Stimulated activated naive B cell treated with anti-CD40 and anti-IgM and Interleukin-4, amounts not matched to agents 10 μg/mL and 1 μg/mL and 100 μg/mL, for 72 hours (primary cell): ENCODE measurements at regions not wholly inside any gene's neighbourhood (a gene's known extent, or its start where the extent isn't known, plus 50 kb on each side); places are given as distances from the start of the nearest gene placed in this dataset.
"Not testable (repeated sequence)": the region's sequence is repeated elsewhere in the genome, so short reads cannot be mapped to it uniquely, and the experiment has no call there.

Source experiments
- ATAC-seq, 2 donors: fragments of 150-1000 bp; cut with Tn5 transposase; replicated peaks; 2 replicates each; pipeline ENCODE4 v1.10.0; 2021; ENCODE audit warnings: moderate library complexity in 1 of 2
- DNase-seq: peaks from one replicate; pipeline ENCODE4 v3.0.0; 2021
- H3K27ac Mint-ChIP-seq: one replicate; pipeline ENCODE4 v1.8.0; 2022; ENCODE audit warnings: mild to moderate bottlenecking, mixed read lengths
- H3K27me3 Mint-ChIP-seq, 2 donors: one replicate each; pipeline ENCODE4 v1.8.0; 2022; ENCODE audit warnings: mixed read lengths in 2 of 2
- H3K36me3 Mint-ChIP-seq, 2 donors: one replicate each; pipeline ENCODE4 v1.8.0; 2022; ENCODE audit warnings: mixed read lengths in 2 of 2, mild to moderate bottlenecking in 1 of 2
- H3K4me1 Mint-ChIP-seq, 2 donors: one replicate each; pipeline ENCODE4 v1.8.0; 2022; ENCODE audit warnings: mixed read lengths in 2 of 2, mild to moderate bottlenecking in 1 of 2
- H3K4me3 Mint-ChIP-seq, 2 donors: one replicate each; pipeline ENCODE4 v1.8.0; 2022; ENCODE audit warnings: mild to moderate bottlenecking in 2 of 2, mixed read lengths in 2 of 2, moderate library complexity in 1 of 2
- H3K9me3 Mint-ChIP-seq, 2 donors: one replicate each; pipeline ENCODE4 v1.8.0; 2022; ENCODE audit warnings: mixed read lengths in 2 of 2, mild to moderate bottlenecking in 1 of 2

DNA sequence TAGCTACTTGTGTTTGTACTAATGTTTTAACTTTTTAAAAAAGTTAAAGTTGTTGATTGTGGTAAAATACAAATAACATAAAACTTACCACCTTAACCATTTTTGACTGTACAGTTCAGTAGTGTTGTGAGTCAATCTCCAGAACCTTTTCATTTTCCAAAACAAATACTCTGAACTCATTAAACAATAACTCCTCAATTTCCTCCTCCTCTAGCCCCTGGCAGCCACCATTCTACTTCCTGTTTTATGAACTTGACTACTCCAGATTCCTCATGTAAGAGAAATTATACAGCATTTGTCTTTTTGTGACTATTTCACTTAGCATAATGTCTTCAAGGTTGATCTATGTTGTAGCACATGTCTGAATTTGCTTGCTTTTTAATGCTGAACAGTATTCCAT lies 299.1 kb upstream of the AMIGO2 start:
- no peak overlapping the region for H3K27ac Mint-ChIP-seq
- H3K9me3 Mint-ChIP-seq: peaks cover 13 to 19% of the 10 kb centered on the region in 2 donors
- H3K4me1 Mint-ChIP-seq: peaks cover 27 to 54% of the 10 kb centered on the region in 2 donors
- DNase-seq (no peak), ATAC-seq (peak; percentile 28 to 62)
- no peaks in the 10 kb centered on the region for H3K27me3 Mint-ChIP-seq
- peaks cover 23 to 52% of the 10 kb centered on the region in 2 donors for H3K36me3 Mint-ChIP-seq
- H3K4me3 Mint-ChIP-seq: no peak overlapping the region

DNA sequence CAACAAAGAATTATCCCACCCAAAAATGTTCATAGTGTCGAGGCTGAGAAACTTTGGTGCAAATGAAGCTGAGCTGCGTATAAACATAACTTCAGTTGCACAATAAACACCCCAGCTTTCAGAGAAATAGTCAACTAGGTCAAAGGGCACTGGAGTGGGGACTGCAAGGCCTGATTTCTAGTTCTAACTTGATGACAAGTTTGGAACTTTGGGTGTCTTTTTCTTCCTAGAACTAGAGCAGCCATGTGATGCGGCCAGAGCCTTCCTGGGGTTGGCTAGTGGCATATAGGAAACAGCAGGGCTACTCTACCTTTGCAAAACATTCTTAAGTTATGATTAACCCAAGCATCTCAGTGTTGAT lies 298.4 kb upstream of the AMIGO2 start:
- Mint-ChIP-seq H3K36me3 (peaks cover 25 to 59% of the 10 kb centered on the region in 2 donors), H3K27ac (no peak overlapping the region)
- no peak for ATAC-seq

DNA sequence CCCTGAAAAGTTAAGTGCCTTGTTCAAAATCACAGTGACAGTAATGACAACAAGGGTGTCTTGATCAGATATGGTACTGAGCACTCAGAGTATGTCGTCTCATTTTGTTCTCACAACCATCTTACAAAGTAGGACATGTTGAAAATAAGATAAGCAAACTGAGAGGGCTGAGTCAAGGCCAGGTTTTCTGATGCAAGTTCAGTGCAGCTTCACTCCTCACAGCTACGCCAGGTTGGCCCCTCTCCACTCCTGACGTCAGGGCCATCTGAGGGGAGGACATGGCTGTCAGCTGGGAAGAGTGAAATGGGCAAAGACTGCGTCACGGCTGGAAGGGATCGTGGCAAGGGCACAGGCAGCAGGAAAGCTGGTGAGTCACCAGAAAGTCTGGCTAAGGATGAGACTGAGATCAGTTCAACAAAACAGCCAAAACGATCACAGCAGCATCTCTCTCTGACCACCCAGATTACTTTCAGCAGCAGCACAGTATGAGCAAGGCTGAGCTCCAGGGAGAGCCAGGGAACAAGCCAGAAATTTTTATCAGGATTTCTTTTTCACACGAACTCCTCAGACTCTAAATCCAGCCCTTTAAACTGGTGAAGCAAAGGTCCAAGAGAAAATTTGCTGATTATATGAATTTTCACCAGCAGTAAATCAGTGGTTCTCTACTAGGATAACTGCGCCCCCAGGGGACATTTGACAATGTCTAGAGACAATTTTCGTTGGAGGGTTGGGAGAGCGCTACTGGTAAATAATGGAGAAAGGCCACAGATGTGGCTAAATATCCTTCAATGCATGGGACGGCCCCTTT lies 297.9 kb upstream of the AMIGO2 start:
- no peak overlapping the region for H3K4me3 Mint-ChIP-seq
- H3K9me3 Mint-ChIP-seq: peaks cover 13 to 17% of the 10 kb centered on the region in 2 donors
- no peak for ATAC-seq
- DNase-seq: no peak
- peaks cover 16 to 41% of the 10 kb centered on the region in 2 donors for H3K4me1 Mint-ChIP-seq
- H3K36me3 Mint-ChIP-seq: peaks cover 25 to 55% of the 10 kb centered on the region in 2 donors
- H3K27me3 Mint-ChIP-seq: no peaks in the 10 kb centered on the region
- H3K27ac Mint-ChIP-seq: no peak overlapping the region

More for the DNA sequence above, 298.4 kb upstream of the AMIGO2 start:
- no peak for DNase-seq
- H3K4me3 Mint-ChIP-seq: no peak overlapping the region
- peaks cover 21 to 47% of the 10 kb centered on the region in 2 donors for H3K4me1 Mint-ChIP-seq
- H3K9me3 Mint-ChIP-seq: peaks cover 16 to 20% of the 10 kb centered on the region in 2 donors
- H3K27me3 Mint-ChIP-seq: no peaks in the 10 kb centered on the region

DNA sequence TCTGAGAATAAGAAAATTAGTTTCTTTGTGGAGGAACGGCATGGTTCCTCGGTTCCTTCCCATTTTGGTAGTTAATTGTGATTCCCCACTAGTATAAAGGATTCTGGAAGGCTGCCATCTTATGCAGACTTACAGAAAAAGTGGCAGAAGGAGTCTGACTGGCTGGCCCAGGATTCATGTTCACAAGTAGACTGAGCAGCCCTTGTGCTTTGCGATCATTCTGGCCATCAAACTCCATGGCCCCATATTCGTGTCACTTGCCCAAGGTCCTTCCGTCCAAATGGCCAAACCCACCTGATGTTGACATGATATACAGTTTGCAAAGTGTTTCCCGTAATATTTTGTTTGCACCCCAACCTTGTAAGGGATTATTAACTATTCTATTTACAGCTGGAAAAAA lies 297.2 kb upstream of the AMIGO2 start:
- ATAC-seq: no peak
- no peak overlapping the region for H3K4me3 Mint-ChIP-seq
- peaks cover 12 to 34% of the 10 kb centered on the region in 2 donors for H3K4me1 Mint-ChIP-seq
- no peaks in the 10 kb centered on the region for H3K27me3 Mint-ChIP-seq
- peak overlapping the region; percentile 75 for H3K27ac Mint-ChIP-seq
- no peak for DNase-seq
- H3K36me3 Mint-ChIP-seq: peaks cover 23 to 52% of the 10 kb centered on the region in 2 donors
- peaks cover 11 to 15% of the 10 kb centered on the region in 2 donors for H3K9me3 Mint-ChIP-seq

DNA sequence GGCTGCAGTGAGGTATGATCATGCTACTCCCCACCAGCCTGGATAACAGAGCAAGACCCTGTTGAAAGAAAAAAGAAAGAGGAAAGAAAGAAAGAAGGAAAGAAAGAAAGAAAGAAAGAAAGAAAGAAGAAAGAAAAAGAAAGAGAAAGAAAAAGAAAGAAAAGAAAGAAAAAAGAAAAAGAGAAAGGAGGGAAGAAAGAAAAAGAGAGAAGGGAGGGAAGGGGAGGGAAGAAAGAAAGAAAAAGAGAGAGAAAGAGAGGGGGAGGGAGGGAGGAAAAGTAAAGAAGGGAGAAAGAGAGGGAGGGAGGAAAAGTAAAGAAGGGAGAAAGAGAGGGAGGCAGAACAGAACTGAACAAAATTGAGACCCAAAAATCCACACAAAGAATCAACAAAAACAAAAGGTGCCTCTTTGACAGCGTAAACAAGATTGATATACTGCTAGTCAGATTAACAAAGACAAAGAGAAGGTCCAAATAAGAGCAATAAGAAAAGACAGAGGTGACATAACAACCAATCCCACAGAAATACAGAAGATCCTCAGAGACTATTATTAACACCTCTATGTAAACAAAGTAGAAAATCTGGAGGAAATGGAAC lies 293.9 kb upstream of the AMIGO2 start:
- peaks cover 3 to 17% of the 10 kb centered on the region in 2 donors for H3K4me1 Mint-ChIP-seq
- peak overlapping the region; percentile 77 for H3K27ac Mint-ChIP-seq
- no peak overlapping the region for H3K4me3 Mint-ChIP-seq
- H3K9me3 Mint-ChIP-seq: peaks cover 11 to 12% of the 10 kb centered on the region in 2 donors
- H3K36me3 Mint-ChIP-seq: peaks cover 28 to 40% of the 10 kb centered on the region in 2 donors
- no peaks in the 10 kb centered on the region for H3K27me3 Mint-ChIP-seq
- ATAC-seq (no peak), DNase-seq (no peak)

DNA sequence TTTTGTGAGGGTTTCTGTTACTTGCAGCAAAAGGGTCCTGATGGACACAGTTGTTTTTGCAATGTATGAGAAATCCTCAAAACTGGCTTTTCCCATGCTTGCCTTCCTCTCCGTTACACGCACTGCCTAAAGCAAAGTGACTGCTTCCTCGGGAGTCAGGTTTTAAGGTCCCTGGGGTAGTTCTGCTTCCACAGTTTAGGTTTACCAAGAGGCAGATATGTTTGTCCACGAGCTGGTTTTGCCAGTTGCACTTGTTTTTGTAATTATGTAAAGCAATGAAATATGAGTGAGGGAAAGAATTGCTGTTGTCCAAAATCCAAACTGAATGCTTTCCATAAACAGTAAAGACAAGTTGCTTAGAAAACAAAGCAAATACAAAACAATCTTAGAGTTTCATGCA lies 290.7 kb upstream of the AMIGO2 start:
- Mint-ChIP-seq H3K27ac (no peak overlapping the region), H3K36me3 (peaks cover 28 to 35% of the 10 kb centered on the region in 2 donors), H3K27me3 (no peaks in the 10 kb centered on the region)

DNA sequence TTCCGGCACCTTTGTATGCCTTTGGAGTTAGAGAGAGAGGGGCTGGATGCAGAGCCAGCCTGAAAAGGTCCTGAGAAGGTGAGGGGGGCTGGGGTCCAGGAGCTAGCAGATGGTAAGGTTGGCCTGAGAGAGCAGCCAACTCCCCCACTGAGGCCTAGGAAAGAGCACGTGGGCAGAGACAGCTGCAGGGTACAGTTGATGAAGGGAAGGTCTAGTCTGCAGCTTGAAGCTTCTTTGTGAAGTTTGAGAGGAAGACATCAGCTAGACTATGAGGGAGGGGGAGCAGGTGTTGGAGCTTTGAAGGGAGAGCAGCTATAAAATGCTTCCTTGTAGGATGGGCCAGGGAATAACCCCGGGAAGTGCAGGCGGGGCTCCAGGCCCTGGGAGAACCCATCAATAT lies 289.3 kb upstream of the AMIGO2 start:
- Mint-ChIP-seq H3K4me3 (no peak overlapping the region), H3K9me3 (peaks cover 3% of the 10 kb centered on the region in 2 donors), H3K4me1 (peaks cover 0 to 4% of the 10 kb centered on the region in 2 donors), H3K36me3 (peaks cover 20 to 25% of the 10 kb centered on the region in 2 donors), H3K27ac (no peak overlapping the region), H3K27me3 (no peaks in the 10 kb centered on the region)
- no peak for DNase-seq
- ATAC-seq: no peak

More for the DNA sequence above, 290.7 kb upstream of the AMIGO2 start:
- Mint-ChIP-seq H3K4me3 (no peak overlapping the region), H3K9me3 (peaks cover 8 to 9% of the 10 kb centered on the region in 2 donors), H3K4me1 (peaks cover 0 to 4% of the 10 kb centered on the region in 2 donors)
- DNase-seq (no peak), ATAC-seq (no peak)

DNA sequence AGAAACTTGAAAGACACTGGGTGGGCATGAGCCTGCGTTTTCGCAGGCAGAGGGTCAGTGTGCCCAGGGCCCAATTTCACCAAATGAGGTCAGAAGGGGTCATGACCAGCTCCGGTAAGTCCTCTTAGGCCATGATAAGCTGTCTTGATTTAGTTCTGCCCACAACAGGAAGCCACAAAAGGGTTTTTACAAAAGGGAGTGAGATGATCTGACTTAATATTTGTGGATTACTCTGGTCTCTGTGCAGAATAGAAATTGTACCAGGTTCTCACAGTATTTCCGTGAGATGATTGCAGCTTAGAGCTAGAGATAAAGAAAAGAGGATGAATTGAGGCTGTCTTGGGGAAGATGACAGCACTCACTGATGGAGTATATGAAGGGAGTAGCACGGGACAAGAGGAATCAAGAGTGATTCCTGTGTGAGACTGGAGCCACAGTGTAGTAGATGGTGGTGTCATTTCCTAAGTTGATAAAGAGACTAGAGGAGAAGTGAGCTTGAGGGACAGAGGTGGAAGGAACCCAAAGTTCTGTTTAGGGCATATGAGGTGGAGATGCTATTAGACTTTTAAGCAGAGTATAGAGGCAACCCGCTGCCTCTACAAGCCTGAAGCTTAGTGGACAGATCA lies 288.3 kb upstream of the AMIGO2 start:
- no peak for DNase-seq

DNA sequence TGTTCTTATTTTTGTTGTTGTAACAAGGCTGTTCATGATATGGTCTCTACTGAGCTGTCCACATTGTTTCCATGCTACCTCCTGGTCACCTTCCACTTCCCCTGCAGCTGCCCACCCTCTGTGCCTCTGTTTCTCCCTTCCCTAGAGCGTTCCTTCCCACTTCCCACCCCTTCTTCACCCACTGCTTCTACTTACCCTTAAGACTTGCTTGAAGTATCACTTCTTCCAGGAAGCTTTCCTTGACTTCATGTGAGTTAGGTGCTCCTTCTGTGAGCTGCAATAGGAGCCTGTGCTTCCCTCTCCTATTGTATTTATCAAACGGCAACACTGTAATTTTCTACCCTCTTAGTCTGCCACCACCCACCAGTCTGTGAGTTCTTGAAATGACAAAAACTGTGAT lies 286.8 kb upstream of the AMIGO2 start:
- DNase-seq (no peak), ATAC-seq (no peak)
- no peak overlapping the region for H3K4me3 Mint-ChIP-seq
- no peak overlapping the region for H3K27ac Mint-ChIP-seq
- H3K36me3 Mint-ChIP-seq: peaks cover 14 to 18% of the 10 kb centered on the region in 2 donors
- H3K27me3 Mint-ChIP-seq: no peaks in the 10 kb centered on the region
- H3K9me3 Mint-ChIP-seq: peaks cover 0 to 2% of the 10 kb centered on the region in 2 donors
- H3K4me1 Mint-ChIP-seq: peaks cover 15% of the 10 kb centered on the region in 2 donors

More for the DNA sequence above, 288.3 kb upstream of the AMIGO2 start:
- no peaks in the 10 kb centered on the region for H3K27me3 Mint-ChIP-seq
- no peak overlapping the region for H3K27ac Mint-ChIP-seq
- peaks cover under 1 to 4% of the 10 kb centered on the region in 2 donors for H3K4me1 Mint-ChIP-seq
- H3K36me3 Mint-ChIP-seq: peaks cover 16 to 18% of the 10 kb centered on the region in 2 donors
- H3K9me3 Mint-ChIP-seq: peaks cover 0 to 2% of the 10 kb centered on the region in 2 donors
- H3K4me3 Mint-ChIP-seq: no peak overlapping the region
- ATAC-seq: peak; percentile 60 to 69

DNA sequence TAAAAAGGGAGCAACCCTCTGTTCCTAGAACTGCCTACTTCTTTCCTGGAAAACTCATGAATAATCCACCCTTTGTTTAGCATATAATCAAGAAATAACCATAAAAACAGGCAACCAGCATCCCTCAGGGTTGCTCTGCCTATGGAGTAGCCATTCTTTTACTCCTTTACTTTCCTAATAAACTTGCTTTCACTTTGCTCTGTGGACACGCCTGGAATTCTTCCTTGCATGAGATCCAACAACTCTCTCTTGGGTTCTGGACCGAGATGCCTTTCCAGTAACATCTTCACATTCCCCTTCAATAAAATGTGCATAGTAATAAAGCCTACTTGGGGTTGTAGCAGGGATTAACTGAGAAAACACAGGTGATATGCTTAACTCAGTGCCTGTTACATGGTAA lies 286.4 kb upstream of the AMIGO2 start:
- peaks cover 19 to 20% of the 10 kb centered on the region in 2 donors for H3K4me1 Mint-ChIP-seq
- peaks cover 0 to 2% of the 10 kb centered on the region in 2 donors for H3K9me3 Mint-ChIP-seq
- no peak overlapping the region for H3K27ac Mint-ChIP-seq
- H3K27me3 Mint-ChIP-seq: no peaks in the 10 kb centered on the region
- peaks cover 14 to 18% of the 10 kb centered on the region in 2 donors for H3K36me3 Mint-ChIP-seq
- H3K4me3 Mint-ChIP-seq: no peak overlapping the region
- no peak for ATAC-seq
- no peak for DNase-seq

DNA sequence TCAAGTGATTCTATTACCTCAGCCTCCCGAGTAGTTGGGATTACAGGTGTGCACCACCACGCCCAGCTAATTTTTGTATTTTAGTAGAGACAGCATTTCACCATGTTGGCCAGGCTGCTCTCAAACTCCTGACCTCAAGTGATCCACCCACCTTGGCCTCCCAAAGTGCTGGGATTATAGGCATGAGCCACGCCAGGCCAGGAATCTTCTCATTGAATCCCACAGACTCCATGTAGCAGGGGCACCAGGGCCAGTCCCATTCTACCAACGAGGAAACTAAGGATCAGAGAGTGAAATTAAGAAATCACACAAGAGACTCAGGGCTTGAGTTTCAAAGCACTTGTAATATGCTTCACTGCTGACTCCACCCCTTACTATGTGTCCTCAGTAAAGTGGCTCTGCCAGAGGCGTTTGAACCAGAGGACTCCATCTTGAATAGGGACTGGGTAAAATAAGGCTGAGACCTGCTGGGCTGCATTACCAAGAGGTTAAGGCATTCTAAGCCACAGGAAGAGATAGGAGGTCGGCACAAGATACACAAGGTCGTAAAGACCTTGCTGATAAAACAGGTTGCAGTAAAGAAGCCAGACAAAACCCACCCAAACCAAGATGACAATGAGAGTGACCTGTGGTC lies 285.8 kb upstream of the AMIGO2 start:
- H3K36me3 Mint-ChIP-seq: peaks cover 10 to 15% of the 10 kb centered on the region in 2 donors
- not testable (repeated sequence) for H3K9me3 Mint-ChIP-seq, DNase-seq, H3K27me3 Mint-ChIP-seq, ATAC-seq
- peak overlapping the region in 1 of 2 donors; percentile 9 for H3K4me3 Mint-ChIP-seq
- H3K4me1 Mint-ChIP-seq: peaks cover 25 to 26% of the 10 kb centered on the region in 2 donors
- peak overlapping the region; percentile 90 for H3K27ac Mint-ChIP-seq

DNA sequence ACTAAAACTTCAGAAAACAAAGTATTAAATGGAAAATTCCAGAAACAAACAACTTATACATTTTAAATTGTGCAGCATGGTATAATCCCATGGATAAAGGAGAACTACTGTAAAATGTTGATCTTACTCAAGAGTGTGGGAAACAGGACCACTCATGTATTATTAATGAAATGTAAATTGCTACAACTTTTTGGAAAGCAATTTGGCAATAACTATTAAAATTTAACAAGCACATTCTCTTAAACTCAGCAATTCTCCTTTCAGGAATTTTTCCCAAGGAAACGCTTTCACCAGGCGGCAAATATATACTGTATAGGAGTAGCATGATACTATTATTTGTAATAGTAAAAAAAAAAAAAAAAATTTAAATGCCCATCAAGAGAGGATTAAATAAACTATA lies 284.5 kb upstream of the AMIGO2 start:
- no peak for DNase-seq

DNA sequence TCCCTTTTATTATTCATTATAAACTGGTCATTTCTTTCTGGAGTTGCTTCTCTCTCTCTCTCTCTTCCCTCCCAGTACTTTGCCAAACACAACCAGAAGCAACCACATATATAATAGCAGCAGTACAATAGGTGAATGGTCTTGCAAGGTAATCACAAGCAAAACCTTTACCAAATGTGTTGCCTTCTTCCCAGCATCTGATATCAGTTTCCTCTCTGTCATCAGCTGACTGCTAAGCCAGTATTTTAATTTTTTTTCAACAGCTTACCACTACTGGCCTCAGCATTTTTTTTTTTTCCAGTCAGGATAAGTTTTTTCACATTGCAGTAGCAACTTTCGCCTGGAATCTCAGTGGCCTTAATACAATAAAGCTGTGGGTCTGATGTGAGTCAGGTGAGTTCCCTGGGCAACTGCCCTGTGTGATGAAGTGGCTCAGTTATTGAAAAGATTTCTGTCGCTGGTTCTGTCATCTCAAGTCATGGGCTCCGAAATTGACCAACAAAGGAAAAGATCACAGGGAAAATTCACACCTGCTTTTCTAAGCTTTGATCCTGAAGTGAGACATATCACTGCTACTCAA lies 282.5 kb upstream of the AMIGO2 start:
- no peak for DNase-seq
- no peaks in the 10 kb centered on the region for H3K27me3 Mint-ChIP-seq
- peaks cover 8 to 11% of the 10 kb centered on the region in 2 donors for H3K9me3 Mint-ChIP-seq
- peak overlapping the region; percentile 96 for H3K27ac Mint-ChIP-seq
- ATAC-seq: no peak
- peaks cover 42 to 52% of the 10 kb centered on the region in 2 donors for H3K4me1 Mint-ChIP-seq
- peaks cover 30 to 31% of the 10 kb centered on the region in 2 donors for H3K36me3 Mint-ChIP-seq
- H3K4me3 Mint-ChIP-seq: peak overlapping the region; percentile 44 to 79

More for the DNA sequence above, 284.5 kb upstream of the AMIGO2 start:
- no peak for ATAC-seq
- Mint-ChIP-seq H3K9me3 (peaks cover 1% of the 10 kb centered on the region in 2 donors), H3K4me3 (no peak overlapping the region), H3K27ac (no peak overlapping the region), H3K27me3 (no peaks in the 10 kb centered on the region), H3K36me3 (peaks cover 16 to 17% of the 10 kb centered on the region in 2 donors), H3K4me1 (peaks cover 32 to 39% of the 10 kb centered on the region in 2 donors)
